Neural progenitor cell (in vitro differentiated cells): ENCODE measurements at regions not wholly inside any gene's neighbourhood (a gene's known extent, or its start where the extent isn't known, plus 50 kb on each side); places are given as distances from the start of the nearest gene placed in this dataset.

Source experiments
- DNase-seq: peaks from one replicate; pipeline ENCODE4 v3.0.0-alpha.2; 2016; ENCODE audit warnings: low spot score
- H2AFZ ChIP-seq: fragments of 200-600 bp; sonication (generic); replicated peaks from 2 replicates; pipeline ENCODE4 v1.6.1; 2016; ENCODE audit warnings: antibody characterized with exemption
- H3F3A ChIP-seq: fragments of 200-600 bp; sonication (generic); 2 replicates; pipeline ENCODE4 v1.6.1; 2016; ENCODE audit warnings: antibody characterized with exemption, low read depth
- H3K27ac ChIP-seq: fragments of 200-600 bp; sonication (generic); 2 replicates; pipeline ENCODE4 v1.5.1; 2016; ENCODE audit warnings: mild to moderate bottlenecking
- H3K27me3 ChIP-seq: fragments of 200-600 bp; sonication (generic); 2 replicates; pipeline ENCODE4 v1.6.1; 2016; ENCODE audit warnings: mild to moderate bottlenecking, moderate library complexity
- H3K36me3 ChIP-seq: fragments of 200-600 bp; sonication (generic); 2 replicates; pipeline ENCODE4 v1.5.1; 2016
- H3K4me1 ChIP-seq: fragments of 200-600 bp; sonication (generic); 2 replicates; pipeline ENCODE4 v1.6.1; 2016; ENCODE audit warnings: mixed run types
- H3K4me2 ChIP-seq: fragments of 200-600 bp; sonication (generic); 2 replicates; pipeline ENCODE4 v1.6.1; 2016
- H3K4me3 ChIP-seq: fragments of 200-600 bp; sonication (generic); 2 replicates; pipeline ENCODE4 v1.5.1; 2016
- H3K79me2 ChIP-seq: fragments of 200-600 bp; sonication (generic); 2 replicates; pipeline ENCODE4 v1.6.1; 2016; ENCODE audit warnings: low read depth
- H3K9ac ChIP-seq: fragments of 200-600 bp; sonication (generic); 2 replicates; pipeline ENCODE4 v1.6.1; 2016
- H3K9me3 ChIP-seq: fragments of 200-600 bp; sonication (generic); 2 replicates; pipeline ENCODE4 v1.5.1; 2016; ENCODE audit warnings: low read depth
- H4K20me1 ChIP-seq: fragments of 200-600 bp; sonication (generic); 2 replicates; pipeline ENCODE4 v1.6.1; 2016; ENCODE audit warnings: low read depth
- H3K27ac Mint-ChIP-seq: 3 replicates; pipeline ENCODE4 v1.8.0; 2021; ENCODE audit warnings: mixed read lengths
- H3K27me3 Mint-ChIP-seq: 2 replicates; pipeline ENCODE4 v1.8.0; 2022; ENCODE audit warnings: low read depth, mild to moderate bottlenecking, inconsistent platforms, moderate library complexity, mixed read lengths; ENCODE audit not compliant: insufficient read depth
- H3K36me3 Mint-ChIP-seq: 3 replicates; pipeline ENCODE4 v1.8.0; 2021; ENCODE audit warnings: mixed read lengths
- H3K4me1 Mint-ChIP-seq: 3 replicates; pipeline ENCODE4 v1.8.0; 2021; ENCODE audit warnings: mixed read lengths
- H3K4me3 Mint-ChIP-seq: 3 replicates; pipeline ENCODE4 v1.8.0; 2021; ENCODE audit warnings: mild to moderate bottlenecking, moderate library complexity, mixed read lengths
- H3K9me3 Mint-ChIP-seq: 3 replicates; pipeline ENCODE4 v1.8.0; 2020; ENCODE audit warnings: mixed read lengths
- EZH2 ChIP-seq: fragments of 200-600 bp; sonication (generic); IDR thresholded peaks from 2 replicates; pipeline ENCODE4 v1.6.1; 2017; ENCODE audit warnings: antibody characterized with exemption, mild to moderate bottlenecking, moderate library complexity
- EZH2phosphoT487 ChIP-seq: fragments of 200-600 bp; sonication (generic); IDR thresholded peaks from 2 replicates; pipeline ENCODE4 v1.6.1; 2017; ENCODE audit warnings: antibody characterized with exemption
- TF ChIP-seq, protein P1 (sequence below): fragments of 200-600 bp; sonication (generic); IDR thresholded peaks from 2 replicates; pipeline ENCODE4 v1.5.1; 2017; ENCODE audit warnings: antibody characterized with exemption, mild to moderate bottlenecking

- no peak for TF ChIP-seq EZH2
- TF ChIP-seq, protein P1, sequence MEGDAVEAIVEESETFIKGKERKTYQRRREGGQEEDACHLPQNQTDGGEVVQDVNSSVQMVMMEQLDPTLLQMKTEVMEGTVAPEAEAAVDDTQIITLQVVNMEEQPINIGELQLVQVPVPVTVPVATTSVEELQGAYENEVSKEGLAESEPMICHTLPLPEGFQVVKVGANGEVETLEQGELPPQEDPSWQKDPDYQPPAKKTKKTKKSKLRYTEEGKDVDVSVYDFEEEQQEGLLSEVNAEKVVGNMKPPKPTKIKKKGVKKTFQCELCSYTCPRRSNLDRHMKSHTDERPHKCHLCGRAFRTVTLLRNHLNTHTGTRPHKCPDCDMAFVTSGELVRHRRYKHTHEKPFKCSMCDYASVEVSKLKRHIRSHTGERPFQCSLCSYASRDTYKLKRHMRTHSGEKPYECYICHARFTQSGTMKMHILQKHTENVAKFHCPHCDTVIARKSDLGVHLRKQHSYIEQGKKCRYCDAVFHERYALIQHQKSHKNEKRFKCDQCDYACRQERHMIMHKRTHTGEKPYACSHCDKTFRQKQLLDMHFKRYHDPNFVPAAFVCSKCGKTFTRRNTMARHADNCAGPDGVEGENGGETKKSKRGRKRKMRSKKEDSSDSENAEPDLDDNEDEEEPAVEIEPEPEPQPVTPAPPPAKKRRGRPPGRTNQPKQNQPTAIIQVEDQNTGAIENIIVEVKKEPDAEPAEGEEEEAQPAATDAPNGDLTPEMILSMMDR = no peak
- TF ChIP-seq EZH2phosphoT487 = no peak
- Mint-ChIP-seq H3K9me3 (peaks cover 2% of the 10 kb centered on the region), H3K36me3 (no peaks in the 10 kb centered on the region), H3K27ac (no peak overlapping the region), H3K4me3 (no peak overlapping the region), H3K4me1 (peaks cover 7% of the 10 kb centered on the region), H3K27me3 (peaks cover 5% of the 10 kb centered on the region)
- no peaks in the 10 kb centered on the region for H3K9me3 ChIP-seq
- no peak overlapping the region for H3K4me2 ChIP-seq
- no peak overlapping the region for H3K27ac ChIP-seq
- no peaks in the 10 kb centered on the region for H3K36me3 ChIP-seq
- no peaks in the 10 kb centered on the region for H4K20me1 ChIP-seq
- no peaks in the 10 kb centered on the region for H3F3A ChIP-seq
- no peaks in the 10 kb centered on the region for H3K79me2 ChIP-seq
- peaks cover 3% of the 10 kb centered on the region for H3K4me1 ChIP-seq
- H3K4me3 ChIP-seq = no peak overlapping the region
- H3K9ac ChIP-seq = no peak overlapping the region
- DNase-seq = no peak
- no peaks in the 10 kb centered on the region for H3K27me3 ChIP-seq
- no peak overlapping the region for H2AFZ ChIP-seq
Measured at GRCh38 chr2:45224321-45224992, 215.2 kb upstream of the SIX2 start.

DNA sequence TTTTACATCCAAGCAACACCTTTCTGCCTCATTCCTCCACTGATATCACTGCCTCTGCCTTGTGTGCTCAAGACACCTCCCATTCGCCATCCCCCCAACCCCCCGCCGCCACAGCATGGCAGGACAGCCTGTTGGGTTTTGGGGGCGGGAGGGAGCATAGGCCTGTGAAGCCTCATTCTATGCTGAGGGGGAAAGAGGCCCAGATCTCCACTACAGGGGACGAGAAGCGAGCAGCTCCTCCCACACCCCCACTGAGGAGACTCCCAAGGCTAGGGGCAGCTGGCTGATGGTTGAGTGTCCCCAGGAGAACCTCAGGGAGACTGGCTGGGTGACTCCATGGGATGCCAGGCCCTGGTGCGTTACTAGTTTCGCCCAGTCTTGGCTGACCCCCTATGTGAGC lies 214.3 kb upstream of the SIX2 start:
- no peaks in the 10 kb centered on the region for H3K36me3 Mint-ChIP-seq
- no peak for DNase-seq
- H3K27ac Mint-ChIP-seq = no peak overlapping the region
- Histone ChIP-seq H3K9ac (no peak overlapping the region), H3K36me3 (no peaks in the 10 kb centered on the region), H3K4me1 (peaks cover 3% of the 10 kb centered on the region), H3K4me3 (no peak overlapping the region), H2AFZ (no peak overlapping the region), H3F3A (no peaks in the 10 kb centered on the region), H3K27ac (no peak overlapping the region), H3K4me2 (no peak overlapping the region), H4K20me1 (no peaks in the 10 kb centered on the region), H3K27me3 (no peaks in the 10 kb centered on the region), H3K9me3 (no peaks in the 10 kb centered on the region), H3K79me2 (no peaks in the 10 kb centered on the region)
- no peak overlapping the region for H3K4me3 Mint-ChIP-seq
- TF ChIP-seq, protein P1 = no peak
- TF ChIP-seq EZH2phosphoT487 (no peak), EZH2 (no peak)
- peaks cover 5% of the 10 kb centered on the region for H3K27me3 Mint-ChIP-seq
- H3K9me3 Mint-ChIP-seq = peaks cover 2% of the 10 kb centered on the region
- H3K4me1 Mint-ChIP-seq = peaks cover 7% of the 10 kb centered on the region

GRCh38 chr2:45220227-45220626 lies 211.0 kb upstream of the SIX2 start:
- H4K20me1 ChIP-seq = no peaks in the 10 kb centered on the region
- Mint-ChIP-seq H3K4me3 (no peak overlapping the region), H3K27me3 (peaks cover 5% of the 10 kb centered on the region), H3K27ac (peak overlapping the region; percentile 62), H3K4me1 (peaks cover 7% of the 10 kb centered on the region), H3K36me3 (no peaks in the 10 kb centered on the region), H3K9me3 (peaks cover 4% of the 10 kb centered on the region)
- no peaks in the 10 kb centered on the region for H3K27me3 ChIP-seq
- H3K79me2 ChIP-seq = no peaks in the 10 kb centered on the region
- no peak overlapping the region for H3K4me2 ChIP-seq
- no peaks in the 10 kb centered on the region for H3F3A ChIP-seq
- H3K9me3 ChIP-seq = no peaks in the 10 kb centered on the region
- no peaks in the 10 kb centered on the region for H3K36me3 ChIP-seq
- DNase-seq = no peak
- no peak overlapping the region for H3K27ac ChIP-seq
- H3K4me3 ChIP-seq = no peak overlapping the region
- H3K4me1 ChIP-seq = peaks cover 3% of the 10 kb centered on the region
- TF ChIP-seq EZH2 = no peak
- TF ChIP-seq, protein P1 = no peak
- TF ChIP-seq EZH2phosphoT487 = no peak
- H3K9ac ChIP-seq = no peak overlapping the region
- H2AFZ ChIP-seq = no peak overlapping the region
